ENCODE measurements at regions not wholly inside any gene's neighbourhood (a gene's known extent, or its start where the extent isn't known, plus 50 kb on each side); places are given as distances from the start of the nearest gene placed in this dataset.

GRCh38 chr6:126432564-126432963 lies 92.6 kb downstream of the CENPW start:
- H3K27ac ChIP-seq (ENCODE audit: low read depth, low read length), result no peak overlapping the region
- H3K4me3 ChIP-seq (ENCODE audit: insufficient read depth, low read length), result no peak overlapping the region
- no peak for DNase-seq (ENCODE audit: insufficient read length, low spot score, missing footprints)
- no peaks in the 10 kb centered on the region for H3K27me3 ChIP-seq (ENCODE audit: insufficient read depth, low read length)
- no peak overlapping the region for H2AFZ ChIP-seq (ENCODE audit: low read length)
- no peaks in the 10 kb centered on the region for H3K4me1 ChIP-seq (ENCODE audit: insufficient read depth, low read length)
- no peaks in the 10 kb centered on the region for H3K79me2 ChIP-seq (ENCODE audit: insufficient read depth, low read length)
- H3K9me3 ChIP-seq (ENCODE audit: low read depth, low read length), result no peaks in the 10 kb centered on the region
- TF ChIP-seq CTCF (IDR thresholded peaks at IDR 0.05; ENCODE audit: extremely low read depth, low read depth, low read length), result no peak
- H3K36me3 ChIP-seq (ENCODE audit: insufficient read depth, low read length), result no peaks in the 10 kb centered on the region
- H3K4me2 ChIP-seq (ENCODE audit: insufficient read depth, low read length), result no peak overlapping the region
- H4K20me1 ChIP-seq (ENCODE audit: insufficient read depth, low read length), result no peaks in the 10 kb centered on the region

- Histone ChIP-seq H3K27ac (ENCODE audit: low read depth, low read length) (no peak overlapping the region), H3K4me3 (ENCODE audit: insufficient read depth, low read length) (no peak overlapping the region), H4K20me1 (ENCODE audit: insufficient read depth, low read length) (no peaks in the 10 kb centered on the region), H3K9me3 (ENCODE audit: low read depth, low read length) (no peaks in the 10 kb centered on the region), H3K36me3 (ENCODE audit: insufficient read depth, low read length) (no peaks in the 10 kb centered on the region), H3K27me3 (ENCODE audit: insufficient read depth, low read length) (no peaks in the 10 kb centered on the region), H3K79me2 (ENCODE audit: insufficient read depth, low read length) (no peaks in the 10 kb centered on the region), H2AFZ (ENCODE audit: low read length) (no peak overlapping the region), H3K4me1 (ENCODE audit: insufficient read depth, low read length) (no peaks in the 10 kb centered on the region), H3K4me2 (ENCODE audit: insufficient read depth, low read length) (no peak overlapping the region)
- no peak for TF ChIP-seq CTCF (IDR thresholded peaks at IDR 0.05; ENCODE audit: extremely low read depth, low read depth, low read length)
- no peak for DNase-seq (ENCODE audit: insufficient read length, low spot score, missing footprints)
These were observed 94.0 kb downstream of the CENPW start for GRCh38 chr6:126433927-126434326.

- H3K27me3 ChIP-seq (ENCODE audit: insufficient read depth, low read length), result no peaks in the 10 kb centered on the region
- H3K4me2 ChIP-seq (ENCODE audit: insufficient read depth, low read length), result no peak overlapping the region
- no peak for TF ChIP-seq CTCF (IDR thresholded peaks at IDR 0.05; ENCODE audit: extremely low read depth, low read depth, low read length)
- H3K4me1 ChIP-seq (ENCODE audit: insufficient read depth, low read length), result no peaks in the 10 kb centered on the region
- H2AFZ ChIP-seq (ENCODE audit: low read length), result no peak overlapping the region
- no peaks in the 10 kb centered on the region for H3K79me2 ChIP-seq (ENCODE audit: insufficient read depth, low read length)
- no peaks in the 10 kb centered on the region for H3K36me3 ChIP-seq (ENCODE audit: insufficient read depth, low read length)
- DNase-seq (ENCODE audit: insufficient read length, low spot score, missing footprints), result no peak
- no peaks in the 10 kb centered on the region for H3K9me3 ChIP-seq (ENCODE audit: low read depth, low read length)
- H4K20me1 ChIP-seq (ENCODE audit: insufficient read depth, low read length), result no peaks in the 10 kb centered on the region
- H3K4me3 ChIP-seq (ENCODE audit: insufficient read depth, low read length), result no peak overlapping the region
- no peak overlapping the region for H3K27ac ChIP-seq (ENCODE audit: low read depth, low read length)
These were observed 97.3 kb downstream of the CENPW start for GRCh38 chr6:126437205-126437604.

GRCh38 chr6:126439040-126439439 lies 99.1 kb downstream of the CENPW start:
- DNase-seq (ENCODE audit: insufficient read length, low spot score, missing footprints), result no peak
- no peak for TF ChIP-seq CTCF (IDR thresholded peaks at IDR 0.05; ENCODE audit: extremely low read depth, low read depth, low read length)
- no peak overlapping the region for H2AFZ ChIP-seq (ENCODE audit: low read length)

More at GRCh38 chr6:126439040-126439439, 99.1 kb downstream of the CENPW start:
- Histone ChIP-seq H3K27ac (ENCODE audit: low read depth, low read length) (no peak overlapping the region), H3K4me3 (ENCODE audit: insufficient read depth, low read length) (no peak overlapping the region), H3K4me1 (ENCODE audit: insufficient read depth, low read length) (no peaks in the 10 kb centered on the region), H3K4me2 (ENCODE audit: insufficient read depth, low read length) (no peak overlapping the region), H3K27me3 (ENCODE audit: insufficient read depth, low read length) (no peaks in the 10 kb centered on the region), H3K36me3 (ENCODE audit: insufficient read depth, low read length) (no peaks in the 10 kb centered on the region), H3K79me2 (ENCODE audit: insufficient read depth, low read length) (no peaks in the 10 kb centered on the region), H3K9me3 (ENCODE audit: low read depth, low read length) (no peaks in the 10 kb centered on the region), H4K20me1 (ENCODE audit: insufficient read depth, low read length) (no peaks in the 10 kb centered on the region)

Measured in osteoblast (primary cell).